Left cardiac atrium (tissue), 4 donors: ENCODE measurements at regions not wholly inside any gene's neighbourhood (a gene's known extent, or its start where the extent isn't known, plus 50 kb on each side); places are given as distances from the start of the nearest gene placed in this dataset.
A peak's percentile ranks its signal among the peaks of the same experiment; 100 is the strongest.
"Not testable (repeated sequence)": the region's sequence is repeated elsewhere in the genome, so short reads cannot be mapped to it uniquely, and the experiment has no call there.

Source experiments
- ATAC-seq, 2 donors: fragments of 200-7000 bp; cut with Tn5 transposase; one replicate each; pipeline ENCODE4 v1.9.1; 2020; ENCODE audit warnings: mild to moderate bottlenecking in 2 of 2, moderate library complexity in 2 of 2
- DNase-seq: peaks from one replicate; pipeline ENCODE4 v3.0.0-alpha.2; 2020
- intact Hi-C, 2 donors: fragments of 100-400 bp; cut with DNase I; formaldehyde crosslinking; loops; one replicate each; pipeline versions ENCODE4 v1.14.1 to v1.15.1; 2022 to 2023
- donor health status: DM: no; HTN: yes; CAD: no.
- donor health status: DM: no; HTN: yes; CAD: no; lungs with severe emphysema.
- donor health status: DM: yes; HTN: yes; CAD: no.
- donor health status: Dilated cardiomyopathy.

DNA sequence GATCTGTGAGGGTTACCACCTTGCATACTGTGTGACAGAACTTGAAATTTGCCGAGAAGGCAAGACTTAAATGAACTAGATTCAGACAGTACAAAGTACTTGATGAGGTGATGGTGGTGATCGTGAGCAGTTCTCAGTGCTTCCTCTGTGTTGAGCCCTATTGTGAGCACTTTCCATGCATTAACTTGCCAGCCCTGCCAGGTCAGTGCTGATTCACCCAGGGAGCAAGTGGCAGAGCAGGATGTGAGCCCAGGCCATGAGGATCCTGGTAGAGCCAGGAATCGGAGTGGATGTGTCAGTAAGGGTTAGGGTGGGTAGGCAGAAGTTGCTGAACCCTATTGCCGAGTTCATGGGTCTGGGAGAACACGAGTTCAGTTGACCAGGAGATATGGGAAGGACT is 4545.7 kb upstream of the TPTE start:
- DNase-seq, ATAC-seq, intact Hi-C loops: not testable (repeated sequence)

- intact Hi-C loops, DNase-seq, ATAC-seq: not testable (repeated sequence)
Measured at GRCh38 chr21:5997586-5997985, 4523.8 kb upstream of the TPTE start.

GRCh38 chr21:6015422-6016057 is 4505.8 kb upstream of the TPTE start:
- ATAC-seq, intact Hi-C loops, DNase-seq: not testable (repeated sequence)

- peak in 1 of 2 donors; percentile 14 for ATAC-seq
- DNase-seq, intact Hi-C loops: not testable (repeated sequence)
Measured at GRCh38 chr21:6020460-6020859, 4500.9 kb upstream of the TPTE start.

GRCh38 chr21:6020953-6021716 is 4500.2 kb upstream of the TPTE start:
- intact Hi-C loops, DNase-seq: not testable (repeated sequence)
- ATAC-seq, result peak; percentile 83 to 91

DNA sequence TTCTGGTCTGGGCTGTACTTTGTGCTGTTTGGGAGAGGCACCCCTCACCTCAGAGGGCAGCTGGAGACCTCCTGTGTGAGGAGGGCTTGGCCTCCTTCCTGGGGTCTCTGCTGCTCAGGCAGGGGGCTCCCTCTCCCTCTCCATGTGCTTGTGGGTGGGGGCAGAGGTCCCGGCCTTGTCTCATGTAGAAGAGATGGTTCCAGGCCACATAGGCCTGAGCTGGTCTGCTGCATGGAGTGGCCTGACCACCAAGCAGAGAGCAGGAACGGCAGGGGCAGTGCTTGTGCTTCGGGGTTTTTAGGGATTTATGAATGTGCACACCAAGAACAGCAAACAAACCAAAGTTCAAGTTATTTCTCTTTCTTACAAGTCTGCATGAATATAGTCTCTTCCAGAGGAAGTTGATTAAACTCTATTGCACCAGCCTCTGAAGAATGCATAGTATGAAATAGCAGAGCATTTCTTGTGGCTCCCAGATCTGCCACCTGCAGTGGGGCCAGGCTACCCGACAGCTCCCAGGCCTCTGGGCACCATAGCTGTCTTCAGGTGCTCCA is 4499.6 kb upstream of the TPTE start:
- ATAC-seq, DNase-seq, intact Hi-C loops: not testable (repeated sequence)

DNA sequence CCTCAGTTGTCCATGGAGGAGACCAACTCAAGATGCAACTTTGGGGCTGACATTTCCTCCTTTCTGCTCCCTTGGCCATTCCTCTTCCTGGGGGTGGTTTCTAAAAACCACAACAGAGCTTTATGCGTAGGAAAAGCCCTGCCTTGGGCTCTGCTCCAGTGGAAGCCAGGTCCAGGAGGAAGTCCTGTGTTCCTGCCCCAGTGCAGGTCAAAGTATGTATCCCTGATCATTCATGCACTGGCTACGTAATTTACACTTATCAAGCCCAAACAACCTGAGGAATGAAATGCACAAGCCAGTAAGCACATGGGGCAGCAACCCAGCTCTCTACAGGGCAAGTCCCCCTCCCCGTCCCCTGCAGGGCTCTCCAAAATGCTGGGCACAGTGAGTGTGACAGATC is 4498.1 kb upstream of the TPTE start:
- ATAC-seq, intact Hi-C loops, DNase-seq: not testable (repeated sequence)

DNA sequence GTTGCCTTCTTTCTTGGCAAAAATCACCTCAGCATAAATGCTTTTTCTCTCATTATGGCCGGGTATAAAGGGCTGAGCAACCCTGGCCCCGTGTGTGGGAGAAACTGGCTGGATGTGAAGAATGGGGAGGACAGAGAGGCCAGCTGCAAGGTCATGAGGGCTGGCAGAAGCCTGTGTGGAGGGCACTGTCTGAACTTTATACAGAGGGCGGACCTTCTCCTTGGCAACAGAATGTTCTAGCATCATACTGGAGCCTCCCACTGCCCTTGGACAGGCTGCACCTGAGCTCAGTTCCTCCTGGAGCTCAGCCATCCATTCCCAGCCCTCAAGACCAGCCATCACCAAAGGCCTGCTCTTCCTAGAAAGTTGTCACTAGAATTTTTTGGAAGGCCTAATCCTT is 4496.2 kb upstream of the TPTE start:
- DNase-seq, intact Hi-C loops: not testable (repeated sequence)
- peak in 1 of 2 donors; percentile 10 for ATAC-seq

GRCh38 chr21:6027497-6027896 is 4493.9 kb upstream of the TPTE start:
- intact Hi-C loops, DNase-seq: not testable (repeated sequence)
- ATAC-seq, result peak; percentile 30 to 86

DNA sequence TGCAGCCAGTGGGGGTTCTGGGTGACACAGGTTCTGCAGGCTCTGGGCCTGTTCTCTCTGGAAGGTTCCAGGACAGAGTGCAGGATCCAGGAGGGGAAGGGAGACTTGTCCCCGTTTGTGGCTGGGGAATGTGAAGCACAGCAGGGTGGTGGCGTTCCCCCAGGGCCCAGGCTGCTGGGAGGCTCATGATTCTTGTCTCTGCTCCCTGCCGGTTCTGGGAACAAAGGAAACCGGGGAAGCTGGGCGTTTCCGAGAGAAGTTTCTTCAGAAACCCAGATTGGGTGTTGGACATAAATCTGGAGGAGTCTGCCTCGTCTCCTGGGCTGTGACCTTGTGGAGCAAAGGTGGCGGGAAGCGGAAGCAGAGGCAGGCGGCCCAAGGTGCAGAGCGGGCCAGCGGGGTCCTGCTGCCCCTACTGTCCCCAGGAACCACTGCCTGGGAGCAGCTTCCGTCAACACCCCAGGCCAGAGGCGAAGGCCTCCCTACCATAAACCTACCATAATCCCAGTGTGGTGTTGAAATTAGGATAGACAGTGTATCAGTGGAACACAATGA is 4487.2 kb upstream of the TPTE start:
- peak in 1 of 2 donors; percentile 5 for ATAC-seq
- intact Hi-C loops, DNase-seq: not testable (repeated sequence)

DNA sequence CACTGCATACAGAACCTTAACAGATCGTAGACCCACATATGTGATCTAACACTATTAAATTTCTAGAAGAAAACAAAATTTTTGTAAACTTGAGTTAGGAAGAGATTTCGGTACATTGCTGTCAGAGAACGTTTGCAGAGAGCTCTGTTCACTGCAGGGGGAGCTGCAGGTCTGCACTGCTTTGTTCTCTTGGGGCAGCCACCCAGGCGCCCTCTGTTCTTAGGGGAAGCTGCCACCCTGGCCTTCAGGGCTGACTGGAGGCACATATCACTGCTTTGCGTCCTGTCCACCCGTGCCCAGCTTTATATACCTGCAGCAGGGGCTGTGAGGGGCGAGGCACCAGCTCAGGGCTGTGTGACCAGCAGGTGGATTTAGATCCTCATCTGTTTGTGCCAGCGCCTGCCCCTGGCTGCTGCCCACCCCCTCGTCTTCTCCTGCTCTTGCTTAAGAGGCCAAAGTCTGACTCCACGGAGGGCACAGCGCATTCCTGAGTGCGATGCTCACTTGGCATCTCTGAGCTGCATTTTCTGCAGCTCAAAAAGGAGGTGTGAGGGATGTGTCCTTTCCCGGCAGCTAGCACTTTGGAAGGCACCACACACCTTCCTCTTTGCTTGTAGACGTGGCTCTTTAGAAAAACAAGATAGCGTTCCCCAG is 4486.4 kb upstream of the TPTE start:
- intact Hi-C loops, DNase-seq: not testable (repeated sequence)
- ATAC-seq, result peak; percentile 35 to 72

DNA sequence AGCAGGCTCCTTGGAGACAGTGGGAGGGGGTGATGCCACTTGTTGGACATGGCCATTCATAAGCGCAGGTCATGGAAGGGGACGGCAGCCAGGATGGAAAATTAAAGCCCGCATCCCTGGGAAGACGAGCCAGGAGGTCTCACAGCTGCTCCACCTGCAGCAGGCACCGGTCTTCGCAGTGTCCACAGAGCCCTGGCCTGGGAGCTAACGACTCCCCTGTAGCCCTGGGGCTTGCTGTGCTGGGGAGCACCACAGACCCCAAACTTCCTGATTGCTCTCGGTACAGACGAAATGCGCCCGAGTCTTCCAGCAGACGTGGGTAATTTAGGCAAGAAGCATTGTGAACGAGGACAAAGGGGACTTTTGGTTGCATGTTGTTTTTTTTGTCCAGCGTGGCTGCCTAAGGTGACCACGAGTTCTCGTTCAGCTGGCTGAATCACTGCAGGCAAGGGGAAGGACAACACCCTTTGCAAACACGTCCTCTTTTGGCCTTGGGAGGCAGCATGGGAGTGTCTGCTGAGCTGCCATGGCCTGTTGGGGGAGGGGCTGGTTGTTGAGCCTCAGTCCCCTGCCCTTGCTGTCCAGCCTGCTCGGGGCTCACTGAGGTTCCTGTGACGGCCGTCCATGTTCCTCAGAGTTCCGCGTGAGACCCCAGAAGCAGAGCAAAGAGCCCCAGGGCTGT is 4485.8 kb upstream of the TPTE start:
- ATAC-seq, result peak; percentile 76 to 80
- intact Hi-C loops, DNase-seq: not testable (repeated sequence)

GRCh38 chr21:6039224-6039623 is 4482.2 kb upstream of the TPTE start:
- DNase-seq, intact Hi-C loops: not testable (repeated sequence)
- ATAC-seq, result peak in 1 of 2 donors; percentile 14

DNA sequence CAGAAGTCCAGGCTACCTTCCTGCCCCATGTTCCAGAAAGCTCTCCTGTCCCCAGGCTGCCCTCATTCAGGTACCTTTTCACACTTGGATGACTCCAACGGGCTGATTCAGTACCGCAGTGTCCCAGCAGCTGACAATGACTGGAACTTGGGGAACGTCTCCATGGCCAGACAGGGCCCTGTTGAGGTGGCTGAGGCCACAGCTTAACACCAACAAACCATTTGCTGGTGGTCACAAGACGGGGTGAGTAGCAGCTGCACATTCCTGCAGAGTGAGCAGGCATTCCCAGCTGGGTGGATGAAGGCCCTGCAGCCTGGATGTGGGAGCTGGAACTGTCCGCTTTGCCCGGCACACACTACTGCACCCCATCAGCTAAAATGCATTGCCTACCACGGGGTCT is 4481.3 kb upstream of the TPTE start:
- ATAC-seq, result peak in 1 of 2 donors; percentile 47
- intact Hi-C loops, DNase-seq: not testable (repeated sequence)

GRCh38 chr21:6043430-6044275 is 4477.7 kb upstream of the TPTE start:
- DNase-seq, intact Hi-C loops: not testable (repeated sequence)
- peak; percentile 30 to 93 for ATAC-seq

GRCh38 chr21:6044695-6045094 is 4476.7 kb upstream of the TPTE start:
- intact Hi-C loops, DNase-seq: not testable (repeated sequence)
- peak in 1 of 2 donors; percentile 40 for ATAC-seq

DNA sequence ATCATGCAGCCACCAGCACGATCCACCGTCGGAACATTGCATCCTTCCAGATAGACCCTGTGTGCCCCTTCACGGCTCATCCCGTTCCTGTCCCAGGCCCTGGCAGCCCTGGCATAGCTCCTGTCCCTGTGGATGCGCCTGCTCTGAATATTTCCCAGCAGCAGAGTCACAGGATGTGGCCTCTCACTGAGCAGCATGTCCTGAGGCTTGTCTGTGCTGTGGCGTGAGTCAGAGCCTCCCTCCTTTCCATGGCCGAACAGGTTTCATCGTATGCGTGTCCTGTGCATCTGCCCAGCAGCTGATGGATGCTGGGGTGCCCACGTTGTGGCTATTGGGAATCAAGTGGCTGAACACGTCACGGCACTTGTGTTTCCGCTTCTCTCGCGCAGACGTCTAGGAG is 4471.5 kb upstream of the TPTE start:
- ATAC-seq, result not testable (repeated sequence)

DNA sequence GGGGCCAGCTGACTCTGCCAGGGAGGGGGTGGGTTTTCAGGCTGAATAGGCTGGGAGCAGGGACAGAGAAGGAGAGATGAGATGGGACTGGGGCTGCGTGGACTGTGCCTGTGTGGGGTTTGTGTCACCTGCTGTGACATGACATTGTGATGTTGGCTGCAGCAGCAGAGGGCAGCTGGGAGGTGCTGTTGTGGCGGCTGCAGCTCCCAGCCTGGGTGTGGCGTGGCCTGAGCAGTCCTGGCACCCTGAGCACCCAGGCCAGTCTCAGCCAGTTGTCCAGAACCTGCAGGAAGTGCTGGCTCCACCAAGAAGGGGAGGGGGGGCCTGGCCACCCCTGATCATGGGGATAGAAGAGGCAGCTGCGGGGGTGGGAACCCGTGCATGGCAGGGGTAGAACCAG is 4469.3 kb upstream of the TPTE start:
- intact Hi-C loops, ATAC-seq, DNase-seq: not testable (repeated sequence)

More for the DNA sequence above, 4471.5 kb upstream of the TPTE start:
- DNase-seq, intact Hi-C loops: not testable (repeated sequence)
